Activated T-helper 17 cell treated with anti-CD3 and anti-CD28 coated beads, Interleukin-2, amount 50 U/mL, for 72 hours (primary cell): ENCODE measurements at regions not wholly inside any gene's neighbourhood (a gene's known extent, or its start where the extent isn't known, plus 50 kb on each side); places are given as distances from the start of the nearest gene placed in this dataset.

Experiments
- ATAC-seq: fragments of 150-1000 bp; cut with Tn5 transposase; replicated peaks from 2 replicates; pipeline ENCODE4 v1.10.0; 2021; ENCODE audit warnings: mild to moderate bottlenecking, moderate library complexity
- H3K27ac Mint-ChIP-seq: one replicate; pipeline ENCODE4 v1.8.0; 2022; ENCODE audit warnings: mixed read lengths
- H3K27me3 Mint-ChIP-seq: one replicate; pipeline ENCODE4 v1.8.0; 2022; ENCODE audit warnings: mixed read lengths
- H3K36me3 Mint-ChIP-seq: one replicate; pipeline ENCODE4 v1.8.0; 2022; ENCODE audit warnings: low read depth, mild to moderate bottlenecking, mixed read lengths
- H3K4me1 Mint-ChIP-seq: one replicate; pipeline ENCODE4 v1.8.0; 2022; ENCODE audit warnings: mixed read lengths
- H3K4me3 Mint-ChIP-seq: one replicate; pipeline ENCODE4 v1.8.0; 2022; ENCODE audit warnings: mild to moderate bottlenecking, mixed read lengths
- H3K9me3 Mint-ChIP-seq: one replicate; pipeline ENCODE4 v1.8.0; 2022; ENCODE audit warnings: mixed read lengths

DNA sequence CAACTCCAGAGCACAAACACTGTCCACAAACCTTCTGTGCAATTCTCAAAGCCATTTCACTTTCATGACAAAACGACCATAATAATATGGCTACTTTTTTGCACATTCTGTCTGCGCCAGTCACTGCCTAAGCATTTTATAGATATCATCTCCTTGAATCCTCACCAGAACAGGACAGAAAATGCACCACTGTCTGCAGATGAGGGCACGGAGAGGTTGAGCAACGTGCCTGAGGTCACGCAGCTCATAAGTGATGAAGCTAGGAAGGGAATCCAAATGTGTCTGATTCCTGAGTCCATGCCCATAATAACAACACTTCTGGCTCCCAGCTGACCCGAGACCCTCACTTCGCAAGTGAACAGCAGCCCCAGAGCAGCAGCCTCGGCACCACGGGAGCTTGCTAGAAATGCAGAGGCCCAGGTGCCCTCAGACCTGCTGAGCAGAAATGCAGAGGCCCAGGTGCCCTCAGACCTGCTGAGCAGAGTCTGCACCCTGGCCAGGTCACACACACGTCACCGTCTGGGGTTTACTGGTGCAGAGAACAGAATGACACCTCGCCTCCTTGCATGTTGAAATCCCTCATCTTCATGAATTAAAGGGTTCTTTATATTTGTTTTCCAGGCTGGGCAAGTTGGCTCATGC, 265.2 kb downstream of the BMP7 start:
- no peaks in the 10 kb centered on the region for H3K4me1 Mint-ChIP-seq
- no peak overlapping the region for H3K4me3 Mint-ChIP-seq
- ATAC-seq = no peak

GRCh38 chr20:57002066-57002570, 264.3 kb downstream of the BMP7 start:
- Mint-ChIP-seq H3K9me3 (peaks cover 9% of the 10 kb centered on the region), H3K4me3 (no peak overlapping the region), H3K36me3 (no peaks in the 10 kb centered on the region), H3K27ac (no peak overlapping the region), H3K4me1 (no peaks in the 10 kb centered on the region), H3K27me3 (peaks cover 11% of the 10 kb centered on the region)
- ATAC-seq = no peak

More for the DNA sequence above, 265.2 kb downstream of the BMP7 start:
- Mint-ChIP-seq H3K27ac (no peak overlapping the region), H3K36me3 (no peaks in the 10 kb centered on the region), H3K9me3 (peaks cover 13% of the 10 kb centered on the region), H3K27me3 (peaks cover 14% of the 10 kb centered on the region)

- no peak overlapping the region for H3K27ac Mint-ChIP-seq
- no peaks in the 10 kb centered on the region for H3K36me3 Mint-ChIP-seq
- no peaks in the 10 kb centered on the region for H3K4me1 Mint-ChIP-seq
- no peak for ATAC-seq
- H3K9me3 Mint-ChIP-seq = peaks cover 9% of the 10 kb centered on the region
- H3K27me3 Mint-ChIP-seq = peaks cover 13% of the 10 kb centered on the region
- no peak overlapping the region for H3K4me3 Mint-ChIP-seq
Observed at GRCh38 chr20:57003012-57003411, 263.4 kb downstream of the BMP7 start.

GRCh38 chr20:57004416-57004815, 262.0 kb downstream of the BMP7 start:
- no peaks in the 10 kb centered on the region for H3K36me3 Mint-ChIP-seq
- ATAC-seq = no peak
- no peak overlapping the region for H3K4me3 Mint-ChIP-seq

GRCh38 chr20:57004951-57005933, 261.2 kb downstream of the BMP7 start:
- no peaks in the 10 kb centered on the region for H3K4me1 Mint-ChIP-seq
- H3K4me3 Mint-ChIP-seq = no peak overlapping the region
- ATAC-seq = no peak
- H3K27me3 Mint-ChIP-seq = peaks cover 18% of the 10 kb centered on the region
- H3K9me3 Mint-ChIP-seq = peaks cover 3% of the 10 kb centered on the region
- no peaks in the 10 kb centered on the region for H3K36me3 Mint-ChIP-seq
- H3K27ac Mint-ChIP-seq = no peak overlapping the region

More at GRCh38 chr20:57004416-57004815, 262.0 kb downstream of the BMP7 start:
- Mint-ChIP-seq H3K9me3 (peaks cover 5% of the 10 kb centered on the region), H3K27ac (no peak overlapping the region), H3K4me1 (no peaks in the 10 kb centered on the region), H3K27me3 (peaks cover 13% of the 10 kb centered on the region)

- Mint-ChIP-seq H3K27ac (no peak overlapping the region), H3K27me3 (peaks cover 26% of the 10 kb centered on the region), H3K4me3 (no peak overlapping the region), H3K36me3 (no peaks in the 10 kb centered on the region), H3K4me1 (no peaks in the 10 kb centered on the region), H3K9me3 (no peaks in the 10 kb centered on the region)
- no peak for ATAC-seq
Observed at GRCh38 chr20:57006411-57007170, 259.9 kb downstream of the BMP7 start.

GRCh38 chr20:57007171-57007540, 259.3 kb downstream of the BMP7 start:
- Mint-ChIP-seq H3K4me1 (no peaks in the 10 kb centered on the region), H3K9me3 (no peaks in the 10 kb centered on the region), H3K4me3 (no peak overlapping the region), H3K36me3 (no peaks in the 10 kb centered on the region), H3K27ac (no peak overlapping the region), H3K27me3 (peaks cover 26% of the 10 kb centered on the region)
- ATAC-seq = no peak

GRCh38 chr20:57008217-57008616, 258.2 kb downstream of the BMP7 start:
- Mint-ChIP-seq H3K27me3 (peaks cover 31% of the 10 kb centered on the region), H3K27ac (no peak overlapping the region), H3K4me1 (no peaks in the 10 kb centered on the region), H3K9me3 (no peaks in the 10 kb centered on the region), H3K4me3 (no peak overlapping the region), H3K36me3 (no peaks in the 10 kb centered on the region)
- no peak for ATAC-seq

GRCh38 chr20:57009355-57009754, 257.1 kb downstream of the BMP7 start:
- no peak for ATAC-seq
- Mint-ChIP-seq H3K4me3 (no peak overlapping the region), H3K4me1 (no peaks in the 10 kb centered on the region), H3K9me3 (no peaks in the 10 kb centered on the region), H3K27ac (no peak overlapping the region), H3K27me3 (peaks cover 33% of the 10 kb centered on the region), H3K36me3 (no peaks in the 10 kb centered on the region)

GRCh38 chr20:57009775-57010174, 256.7 kb downstream of the BMP7 start:
- Mint-ChIP-seq H3K27me3 (peaks cover 38% of the 10 kb centered on the region), H3K4me3 (no peak overlapping the region), H3K9me3 (no peaks in the 10 kb centered on the region), H3K36me3 (no peaks in the 10 kb centered on the region), H3K4me1 (no peaks in the 10 kb centered on the region), H3K27ac (no peak overlapping the region)
- ATAC-seq = no peak

- H3K9me3 Mint-ChIP-seq = no peaks in the 10 kb centered on the region
- H3K27ac Mint-ChIP-seq = no peak overlapping the region
- no peaks in the 10 kb centered on the region for H3K4me1 Mint-ChIP-seq
- peaks cover 40% of the 10 kb centered on the region for H3K27me3 Mint-ChIP-seq
- no peak overlapping the region for H3K4me3 Mint-ChIP-seq
- ATAC-seq = no peak
- H3K36me3 Mint-ChIP-seq = no peaks in the 10 kb centered on the region
Observed at GRCh38 chr20:57012691-57013090, 253.8 kb downstream of the BMP7 start.

GRCh38 chr20:57013217-57013616, 253.2 kb downstream of the BMP7 start:
- Mint-ChIP-seq H3K9me3 (no peaks in the 10 kb centered on the region), H3K27ac (no peak overlapping the region), H3K4me3 (no peak overlapping the region), H3K36me3 (no peaks in the 10 kb centered on the region), H3K4me1 (no peaks in the 10 kb centered on the region), H3K27me3 (peaks cover 40% of the 10 kb centered on the region)
- ATAC-seq = no peak

GRCh38 chr20:57013741-57014140, 252.7 kb downstream of the BMP7 start:
- H3K27ac Mint-ChIP-seq = no peak overlapping the region
- no peaks in the 10 kb centered on the region for H3K9me3 Mint-ChIP-seq
- H3K4me1 Mint-ChIP-seq = no peaks in the 10 kb centered on the region
- no peak overlapping the region for H3K4me3 Mint-ChIP-seq
- no peak for ATAC-seq
- H3K27me3 Mint-ChIP-seq = peaks cover 40% of the 10 kb centered on the region
- H3K36me3 Mint-ChIP-seq = no peaks in the 10 kb centered on the region

DNA sequence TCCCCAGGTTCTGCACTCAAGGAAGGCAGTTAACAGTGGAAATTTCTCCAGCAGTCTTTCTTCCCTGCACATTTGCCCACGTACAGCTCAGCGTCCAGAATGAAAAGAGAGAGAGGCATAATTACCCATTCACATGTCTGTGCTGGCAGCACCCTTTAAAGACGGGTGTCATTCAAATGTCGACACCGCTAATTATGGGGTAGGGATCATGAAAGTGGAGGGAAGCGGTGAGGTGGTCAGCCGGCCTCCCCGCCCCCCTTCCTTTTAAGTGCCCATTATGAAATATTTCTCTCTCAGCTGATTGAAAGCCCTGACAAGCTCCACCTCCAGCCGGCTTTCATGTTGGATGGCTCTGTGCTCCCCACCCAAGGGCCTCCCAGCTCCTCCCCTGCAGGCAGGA, 246.1 kb downstream of the BMP7 start:
- Mint-ChIP-seq H3K36me3 (no peaks in the 10 kb centered on the region), H3K9me3 (no peaks in the 10 kb centered on the region), H3K27ac (no peak overlapping the region), H3K27me3 (peaks cover 25% of the 10 kb centered on the region), H3K4me1 (no peaks in the 10 kb centered on the region), H3K4me3 (no peak overlapping the region)
- no peak for ATAC-seq
